Epidermal melanocyte (primary cell): ENCODE measurements at regions not wholly inside any gene's neighbourhood (a gene's known extent, or its start where the extent isn't known, plus 50 kb on each side); places are given as distances from the start of the nearest gene placed in this dataset.
"Not testable (repeated sequence)": the region's sequence is repeated elsewhere in the genome, so short reads cannot be mapped to it uniquely, and the experiment has no call there.

Experiments used
- DNase-seq: peaks from one replicate; pipeline ENCODE4 v3.0.0; 2011; ENCODE audit warnings: low spot score; ENCODE audit not compliant: insufficient read length

- DNase-seq = no peak
Measured at GRCh38 chr2:116132833-116133232, 1681.7 kb upstream of the DDX18 start.

- DNase-seq = no peak
Measured at GRCh38 chr2:116133381-116133942, 1681.0 kb upstream of the DDX18 start.

GRCh38 chr2:116141891-116142474, 1672.5 kb upstream of the DDX18 start:
- no peak for DNase-seq

- DNase-seq = no peak
Measured at GRCh38 chr2:116142644-116143227, 1671.8 kb upstream of the DDX18 start.

- DNase-seq = no peak
Measured at GRCh38 chr2:116145031-116145430, 1669.5 kb upstream of the DDX18 start.

GRCh38 chr2:116148361-116148760, 1666.1 kb upstream of the DDX18 start:
- no peak for DNase-seq

GRCh38 chr2:116153729-116154128, 1660.8 kb upstream of the DDX18 start:
- no peak for DNase-seq

- no peak for DNase-seq
Measured at GRCh38 chr2:116160657-116161056, 1653.8 kb upstream of the DDX18 start.

GRCh38 chr2:116162395-116162794, 1652.1 kb upstream of the DDX18 start:
- DNase-seq = no peak

- DNase-seq = no peak
Measured at GRCh38 chr2:116167107-116167506, 1647.4 kb upstream of the DDX18 start.

- DNase-seq = no peak
Measured at GRCh38 chr2:116180072-116180471, 1634.4 kb upstream of the DDX18 start.

GRCh38 chr2:116190684-116191083, 1623.8 kb upstream of the DDX18 start:
- DNase-seq = not testable (repeated sequence)

- no peak for DNase-seq
Measured at GRCh38 chr2:116200086-116200485, 1614.4 kb upstream of the DDX18 start.

GRCh38 chr2:116211719-116212118, 1602.8 kb upstream of the DDX18 start:
- DNase-seq = no peak

GRCh38 chr2:116222793-116223192, 1591.7 kb upstream of the DDX18 start:
- DNase-seq = no peak

- DNase-seq = no peak
Measured at GRCh38 chr2:116223912-116224311, 1590.6 kb upstream of the DDX18 start.

GRCh38 chr2:116224610-116225009, 1589.9 kb upstream of the DDX18 start:
- no peak for DNase-seq

GRCh38 chr2:116238511-116238910, 1576.0 kb upstream of the DDX18 start:
- DNase-seq = no peak

- no peak for DNase-seq
Measured at GRCh38 chr2:116250376-116250775, 1564.1 kb upstream of the DDX18 start.

GRCh38 chr2:116264872-116265271, 1549.6 kb upstream of the DDX18 start:
- no peak for DNase-seq

GRCh38 chr2:116269040-116269439, 1545.5 kb upstream of the DDX18 start:
- no peak for DNase-seq

GRCh38 chr2:116304328-116304727, 1510.2 kb upstream of the DDX18 start:
- no peak for DNase-seq

- DNase-seq = no peak
Measured at GRCh38 chr2:116317111-116317510, 1497.4 kb upstream of the DDX18 start.
